Upper lobe of right lung (tissue), 1 donor: ENCODE measurements at regions not wholly inside any gene's neighbourhood (a gene's known extent, or its start where the extent isn't known, plus 50 kb on each side); places are given as distances from the start of the nearest gene placed in this dataset.

Experiments used
- ATAC-seq: fragments of 200-7000 bp; cut with Tn5 transposase; one replicate; pipeline ENCODE4 v1.9.1; 2020; ENCODE audit warnings: mild to moderate bottlenecking, moderate library complexity
- DNase-seq: peaks from one replicate; pipeline ENCODE4 v3.0.0-alpha.2; 2020
- H3K27ac ChIP-seq: fragments of 200-600 bp; one replicate; pipeline ENCODE4 v1.8.0; 2022
- H3K27me3 ChIP-seq: fragments of 200-600 bp; one replicate; pipeline ENCODE4 v1.8.0; 2022; ENCODE audit warnings: mild to moderate bottlenecking
- H3K36me3 ChIP-seq: fragments of 200-600 bp; one replicate; pipeline ENCODE4 v1.8.0; 2022
- H3K4me1 ChIP-seq: fragments of 200-600 bp; one replicate; pipeline ENCODE4 v1.8.0; 2022
- H3K4me3 ChIP-seq: fragments of 200-600 bp; one replicate; pipeline ENCODE4 v1.8.0; 2022; ENCODE audit warnings: mild to moderate bottlenecking
- H3K9me3 ChIP-seq: fragments of 200-600 bp; one replicate; pipeline ENCODE4 v1.8.0; 2022
- CTCF ChIP-seq: fragments of 200-600 bp; IDR thresholded peaks from one replicate; pipeline ENCODE4 v1.8.0; 2022; ENCODE audit warnings: antibody characterized with exemption
- intact Hi-C: fragments of 100-400 bp; cut with DNase I; formaldehyde crosslinking; loops from one replicate; pipeline ENCODE4 v1.11.0; 2022
- donor health status: DM: no; HTN: yes; CAD: no; lungs with severe emphysema.

DNA sequence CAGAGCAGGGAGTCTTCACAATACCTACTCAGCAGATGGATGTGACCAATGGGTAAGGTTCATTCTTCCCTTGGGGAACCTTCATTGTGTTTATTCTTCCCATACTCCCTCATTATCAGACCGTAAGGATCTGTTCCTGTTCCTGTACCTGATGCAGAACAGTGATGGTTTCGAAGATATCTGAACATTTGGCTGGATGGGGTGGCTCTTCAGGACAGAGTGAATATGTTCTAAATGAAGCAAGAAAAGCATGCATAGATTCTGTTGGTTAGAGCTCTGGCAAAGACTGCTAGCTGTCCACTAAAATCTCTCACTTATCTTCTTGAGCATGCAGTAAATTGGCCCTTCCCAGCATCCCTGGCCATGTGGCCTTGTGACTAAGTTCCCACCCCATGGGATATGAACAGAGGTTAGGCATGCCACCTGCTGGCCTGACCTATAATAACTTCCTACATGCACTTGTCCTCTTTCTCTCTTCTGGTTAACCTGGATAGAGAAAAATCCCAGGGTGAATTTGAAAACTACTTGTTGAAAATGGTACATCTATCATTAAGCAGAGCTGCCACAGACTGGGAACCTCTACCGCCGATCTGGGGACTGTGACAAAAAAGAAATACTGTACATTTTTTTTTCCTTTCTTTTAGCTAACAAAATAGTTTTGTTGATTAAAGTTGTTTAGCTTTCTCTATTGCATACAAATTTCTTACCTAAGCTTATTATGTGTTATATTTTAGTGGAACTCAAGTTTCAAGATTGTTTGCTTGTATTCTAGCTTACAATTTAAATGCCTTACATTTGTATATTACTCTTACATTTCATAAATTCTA lies 60.0 kb upstream of the BANK1 start:
- DNase-seq (peak; percentile 56), ATAC-seq (peak; percentile 99)
- Histone ChIP-seq H3K27ac (no peak overlapping the region), H3K4me3 (no peak overlapping the region), H3K9me3 (no peaks in the 10 kb centered on the region), H3K36me3 (no peaks in the 10 kb centered on the region), H3K27me3 (no peaks in the 10 kb centered on the region), H3K4me1 (no peaks in the 10 kb centered on the region)
- TF ChIP-seq CTCF, result peak; percentile 74
- intact Hi-C loops, result no loop called here

- Histone ChIP-seq H3K27ac (no peak overlapping the region), H3K36me3 (no peaks in the 10 kb centered on the region), H3K27me3 (no peaks in the 10 kb centered on the region), H3K9me3 (no peaks in the 10 kb centered on the region), H3K4me1 (no peaks in the 10 kb centered on the region), H3K4me3 (no peak overlapping the region)
- ATAC-seq (no peak), DNase-seq (no peak)
- intact Hi-C loops, result no loop called here
- TF ChIP-seq CTCF, result no peak
Measured at GRCh38 chr4:101727238-101727637, 63.3 kb upstream of the BANK1 start.

- ATAC-seq, result no peak
- Histone ChIP-seq H3K27ac (no peak overlapping the region), H3K27me3 (no peaks in the 10 kb centered on the region), H3K9me3 (no peaks in the 10 kb centered on the region), H3K4me3 (no peak overlapping the region), H3K4me1 (no peaks in the 10 kb centered on the region), H3K36me3 (no peaks in the 10 kb centered on the region)
- no peak for TF ChIP-seq CTCF
- intact Hi-C loops, result no loop called here
- no peak for DNase-seq
Measured at GRCh38 chr4:101724093-101724492, 66.4 kb upstream of the BANK1 start.

GRCh38 chr4:101718810-101719209 lies 71.7 kb upstream of the BANK1 start:
- no peak for TF ChIP-seq CTCF
- no peak overlapping the region for H3K4me3 ChIP-seq
- ATAC-seq (no peak), DNase-seq (no peak)
- no peaks in the 10 kb centered on the region for H3K27me3 ChIP-seq
- no peak overlapping the region for H3K27ac ChIP-seq
- H3K4me1 ChIP-seq, result no peaks in the 10 kb centered on the region
- intact Hi-C loops, result no loop called here
- no peaks in the 10 kb centered on the region for H3K9me3 ChIP-seq
- no peaks in the 10 kb centered on the region for H3K36me3 ChIP-seq

DNA sequence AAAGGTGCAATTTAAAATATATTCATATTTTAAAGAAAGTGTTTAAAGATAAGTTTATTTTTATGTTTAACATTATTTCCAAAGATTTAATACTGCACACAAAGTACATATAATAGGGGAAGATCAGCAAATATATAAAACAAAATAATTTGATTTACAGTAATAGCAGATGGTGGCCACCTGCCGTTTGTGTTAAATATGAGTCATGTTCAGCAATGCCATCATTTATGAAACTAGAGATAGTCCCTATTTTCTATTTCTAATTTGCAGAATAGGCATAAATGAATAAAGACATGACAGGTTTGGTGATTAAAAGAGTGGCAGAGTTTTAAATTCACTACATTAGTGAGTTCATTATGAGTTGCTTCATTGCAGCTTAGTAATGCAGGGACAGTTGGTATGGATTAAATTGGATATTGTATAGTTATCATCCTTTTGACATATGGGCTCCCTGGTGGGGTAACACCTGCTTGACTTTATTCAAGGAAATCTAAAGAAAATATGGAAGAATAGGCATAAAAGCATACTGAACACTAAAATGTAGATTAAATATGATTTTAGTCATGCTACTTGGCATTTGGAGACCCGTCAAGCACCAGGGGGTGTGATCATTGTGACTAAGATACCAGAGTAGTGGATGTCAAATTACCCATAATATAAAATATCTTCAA lies 78.8 kb upstream of the BANK1 start:
- Histone ChIP-seq H3K36me3 (no peaks in the 10 kb centered on the region), H3K4me1 (no peaks in the 10 kb centered on the region), H3K27ac (no peak overlapping the region), H3K9me3 (peaks cover 7% of the 10 kb centered on the region), H3K4me3 (no peak overlapping the region), H3K27me3 (no peaks in the 10 kb centered on the region)
- TF ChIP-seq CTCF, result no peak
- DNase-seq (no peak), ATAC-seq (no peak)
- intact Hi-C loops, result no loop called here
